HT-29 (cell line): ENCODE measurements at regions not wholly inside any gene's neighbourhood (a gene's known extent, or its start where the extent isn't known, plus 50 kb on each side); places are given as distances from the start of the nearest gene placed in this dataset.
"Not testable (repeated sequence)": the region's sequence is repeated elsewhere in the genome, so short reads cannot be mapped to it uniquely, and the experiment has no call there.

ENCODE experiments used
- DNase-seq: peaks from one replicate; pipeline ENCODE4 v3.0.0-alpha.2; 2015; ENCODE audit warnings: low spot score

DNA sequence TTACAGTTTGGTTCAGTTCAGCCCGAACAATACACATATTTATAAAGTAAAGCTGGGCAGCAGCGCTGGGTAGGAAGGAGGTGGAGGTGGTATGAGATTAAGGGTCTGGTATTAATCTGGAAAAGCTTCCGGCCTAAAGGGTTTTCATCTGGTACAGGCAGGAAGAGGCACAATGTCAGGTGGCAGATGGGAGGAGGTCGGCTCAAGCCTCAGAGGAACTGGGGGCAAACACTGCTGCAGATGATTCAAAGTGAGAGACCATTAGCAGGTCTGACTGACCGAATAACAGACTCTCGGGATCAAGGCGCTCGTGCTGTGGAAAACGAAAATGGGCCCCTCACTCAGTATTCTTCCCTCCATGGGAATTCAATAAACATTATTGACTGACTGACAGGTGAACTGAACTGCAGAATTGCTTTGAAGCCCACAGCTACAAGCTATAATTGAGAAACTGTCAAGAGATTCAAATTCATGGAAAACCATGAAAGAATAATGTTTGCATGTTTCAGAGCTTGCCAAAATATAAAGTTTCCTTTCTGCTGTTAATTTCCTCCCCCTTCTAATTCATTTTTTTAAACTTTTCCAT, 75.3 kb downstream of the TMEM167A start:
- no peak for DNase-seq

DNA sequence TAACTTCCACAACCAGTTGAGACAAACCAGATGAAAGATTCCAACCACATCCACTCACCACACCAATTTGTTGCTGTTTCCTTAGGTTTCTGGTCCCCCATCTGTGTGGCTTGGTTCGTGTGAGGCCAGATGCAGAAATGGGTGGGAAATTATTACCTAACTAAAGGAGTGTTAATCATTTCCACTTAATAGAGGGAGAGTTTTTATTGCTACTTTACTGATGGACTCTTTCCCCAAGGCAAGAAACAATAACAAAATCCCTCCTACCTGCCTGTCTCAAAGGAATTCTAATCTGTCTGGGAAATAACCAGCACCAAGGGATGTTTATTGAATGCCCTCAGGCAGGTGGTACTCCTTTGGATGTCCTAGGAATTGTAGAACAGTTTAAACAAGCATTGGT, 76.3 kb downstream of the TMEM167A start:
- DNase-seq: no peak

DNA sequence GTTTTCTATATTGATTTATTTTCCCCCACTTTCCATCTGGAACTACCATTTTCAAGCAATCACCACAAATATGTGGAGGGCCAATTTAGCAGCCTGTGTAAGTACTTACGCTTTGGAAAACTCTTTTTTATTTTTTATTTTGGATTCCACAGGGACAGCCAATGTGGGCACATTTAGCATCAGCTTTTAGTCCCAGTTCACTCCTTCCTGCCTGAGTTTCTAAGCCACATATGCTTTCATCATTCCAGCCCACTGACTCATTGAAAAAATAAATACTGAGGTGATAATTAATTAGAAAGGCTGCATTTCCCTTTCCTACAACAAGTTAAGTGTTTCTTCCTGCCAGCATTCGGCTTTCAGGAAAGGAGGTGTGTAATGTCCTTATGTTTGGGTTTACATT, 76.8 kb downstream of the TMEM167A start:
- DNase-seq: peak; percentile 5

DNA sequence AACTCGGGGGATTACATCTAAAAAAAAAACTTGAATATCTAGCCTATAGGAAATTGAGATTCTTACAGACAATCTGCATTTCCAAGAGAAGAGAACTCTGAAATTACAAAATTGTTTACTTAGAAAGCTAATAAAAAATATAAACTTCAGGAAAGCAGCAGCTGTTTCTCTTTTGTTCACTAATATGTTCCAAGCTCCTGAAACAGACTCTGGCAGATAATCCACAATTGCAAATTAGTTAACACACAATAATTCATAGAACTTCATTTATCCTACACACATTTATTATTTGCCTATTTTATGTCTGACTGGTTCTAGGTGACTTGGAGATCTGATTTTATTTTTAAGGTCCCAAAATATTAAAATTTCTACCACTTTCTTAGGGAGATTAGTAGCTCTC, 83.8 kb downstream of the TMEM167A start:
- no peak for DNase-seq

DNA sequence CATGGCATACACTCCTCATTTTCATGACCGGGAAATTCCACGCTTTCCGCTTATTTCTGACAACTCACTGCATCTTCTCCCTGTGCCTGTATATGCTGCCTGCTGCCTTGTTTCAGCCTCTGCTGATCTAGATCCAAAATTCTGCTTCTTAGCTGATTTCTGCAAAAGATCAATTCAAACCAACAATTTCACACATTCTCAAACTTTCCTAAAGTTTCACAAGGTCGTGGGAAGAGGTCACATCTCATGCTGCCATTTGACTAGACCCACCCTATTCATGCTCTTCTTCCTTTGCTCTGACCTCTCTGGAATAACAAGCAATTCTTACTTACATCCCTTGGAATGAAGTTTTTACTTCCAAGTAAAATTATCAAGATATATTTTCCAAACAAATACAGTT, 84.5 kb downstream of the TMEM167A start:
- no peak for DNase-seq

DNA sequence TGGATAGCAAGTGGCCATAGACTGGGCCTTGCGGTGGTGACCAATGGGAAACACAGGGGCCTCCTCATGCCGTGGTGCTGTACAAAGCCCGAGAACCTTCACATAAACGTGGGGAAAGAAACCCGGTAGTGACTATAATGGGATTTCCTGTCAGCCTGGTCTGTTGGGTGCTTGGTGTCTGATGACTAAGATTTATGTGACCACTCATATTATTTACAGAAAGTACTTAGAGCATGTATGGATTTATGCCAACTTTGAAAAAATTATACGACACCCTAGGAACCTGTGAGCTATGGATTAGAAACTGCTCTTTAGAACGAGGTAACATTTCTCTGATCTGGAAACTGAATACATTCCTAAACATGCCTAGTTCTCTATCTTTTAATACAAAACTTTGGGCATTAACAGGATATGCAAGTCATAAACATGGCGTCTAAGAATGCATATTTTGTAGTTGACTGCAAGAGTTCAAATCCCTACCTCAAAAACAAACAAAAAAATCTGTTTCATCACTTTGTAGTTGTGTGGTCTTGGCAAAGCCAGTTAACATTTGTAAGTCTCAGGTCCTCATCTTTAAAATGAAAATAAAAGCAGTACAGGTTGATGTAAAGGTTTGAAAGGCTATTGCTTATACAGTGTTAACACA, 85.4 kb downstream of the TMEM167A start:
- DNase-seq: peak; percentile 66

DNA sequence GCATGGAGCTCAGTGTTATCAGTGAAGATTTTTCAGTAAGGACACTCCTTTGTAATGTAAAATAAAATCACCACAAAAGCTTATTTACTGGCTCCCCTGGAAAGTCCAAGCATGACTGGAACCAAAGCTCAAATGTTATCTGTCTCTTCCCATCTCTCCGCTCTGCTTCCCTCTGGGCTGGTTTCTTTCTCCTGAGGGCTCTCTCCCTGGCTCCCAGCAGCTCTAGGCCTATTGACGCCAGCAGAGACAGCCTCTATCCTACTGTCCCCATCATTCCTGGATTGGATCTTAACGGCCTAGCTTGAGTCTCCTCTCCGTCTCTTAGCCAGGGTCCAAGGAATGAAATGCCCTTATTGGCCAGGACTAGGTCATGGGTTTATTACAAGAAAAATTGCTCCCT, 86.1 kb downstream of the TMEM167A start:
- DNase-seq: no peak

DNA sequence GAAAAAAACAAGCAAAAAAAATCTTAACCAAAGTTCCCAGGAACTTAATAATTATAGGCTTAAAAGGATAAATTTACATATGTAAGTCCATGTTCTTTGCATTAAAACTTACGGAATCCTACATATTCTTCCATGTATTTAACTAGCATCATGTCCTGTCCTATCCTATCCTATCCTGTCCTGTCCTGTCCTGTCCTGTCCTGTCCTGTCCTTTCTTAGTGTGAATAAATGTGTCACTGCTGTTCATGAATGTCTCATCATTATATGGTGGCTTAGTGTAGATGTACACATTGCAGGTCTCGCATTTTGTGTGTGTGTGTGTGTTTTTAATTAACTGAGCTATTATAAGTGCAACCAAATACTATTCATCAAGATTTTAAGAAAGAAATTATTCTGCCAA, 90.0 kb downstream of the TMEM167A start:
- DNase-seq: no peak

DNA sequence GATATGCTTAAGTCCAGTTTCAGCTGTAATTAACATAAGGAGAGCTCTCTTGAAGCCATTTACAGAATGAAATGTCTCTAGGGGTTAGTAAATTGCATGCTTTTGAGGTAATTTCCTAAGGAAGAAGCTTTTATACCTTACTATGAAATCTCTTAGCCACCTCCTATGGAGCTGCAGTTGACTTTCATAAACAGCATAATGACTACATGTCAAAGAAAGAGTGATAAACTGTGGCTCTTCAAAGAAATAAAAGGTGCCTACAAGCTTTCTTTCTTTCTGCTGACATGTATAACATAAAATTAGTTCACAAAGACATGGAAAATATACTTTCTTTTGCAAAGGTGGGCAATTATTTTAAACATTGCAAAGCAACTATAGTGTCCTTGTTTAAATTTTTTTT, 90.8 kb downstream of the TMEM167A start:
- DNase-seq: no peak

DNA sequence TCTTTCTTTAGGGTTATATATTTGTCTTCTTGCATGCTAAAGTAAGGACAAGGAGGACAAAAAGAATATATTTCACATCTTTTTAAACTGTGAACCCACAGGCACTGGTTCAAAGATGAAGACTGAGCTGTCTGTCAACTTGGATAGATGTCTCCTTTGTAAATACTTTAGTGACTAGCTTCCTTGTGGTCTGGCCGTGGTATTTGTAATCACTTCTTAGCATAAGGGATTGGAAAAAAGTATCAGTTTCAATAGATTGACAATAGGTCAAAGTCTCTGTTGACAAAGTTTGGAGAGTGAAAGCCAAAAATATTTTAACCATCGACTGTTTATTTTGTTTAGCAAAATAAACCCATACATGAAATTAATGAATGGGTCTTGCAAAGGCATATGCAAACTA, 91.4 kb downstream of the TMEM167A start:
- no peak for DNase-seq

DNA sequence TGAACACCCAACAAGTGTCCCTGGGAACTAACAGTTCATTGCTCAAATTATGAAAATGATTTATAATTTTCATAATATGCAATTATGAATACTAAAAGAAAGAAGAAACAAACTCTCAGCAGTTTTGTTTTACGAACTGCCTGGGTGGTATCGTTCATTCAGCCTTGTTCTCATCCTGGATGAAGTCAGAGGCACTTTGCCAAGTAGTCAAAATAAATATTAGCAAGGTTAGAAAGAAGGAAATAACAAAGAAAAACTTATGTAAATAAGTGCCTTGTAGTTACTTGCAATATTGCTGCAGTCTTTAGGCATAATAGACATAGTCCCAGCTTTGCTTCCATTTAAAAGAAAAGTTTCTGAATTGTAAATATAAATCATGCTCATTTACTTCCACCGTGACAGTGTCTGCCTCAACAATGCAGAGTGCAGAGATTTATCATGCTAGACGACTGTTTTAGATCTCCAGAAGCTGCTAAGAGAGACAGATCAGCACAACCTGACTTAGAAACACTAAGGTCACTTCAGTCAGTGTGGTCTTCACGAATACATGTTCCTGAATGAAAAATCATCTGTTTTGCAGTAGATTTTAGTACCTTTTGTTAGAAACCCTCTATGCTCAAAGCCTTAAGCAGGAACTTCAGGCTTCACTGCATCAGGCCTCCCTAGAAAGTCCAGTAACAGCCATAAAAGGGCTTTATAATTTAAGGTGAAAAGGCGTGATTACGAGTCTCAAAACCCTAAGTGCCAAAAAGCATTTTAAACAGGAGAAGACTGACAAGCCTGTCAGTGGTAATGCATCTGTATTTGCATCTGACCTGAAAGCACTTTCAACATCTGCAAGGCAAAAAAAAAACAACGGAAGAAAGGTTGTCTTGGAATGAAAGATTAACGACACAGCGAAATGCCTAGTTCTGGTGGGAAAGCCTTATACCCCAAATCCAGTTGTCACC, 92.1 kb downstream of the TMEM167A start:
- DNase-seq: peak; percentile 19

DNA sequence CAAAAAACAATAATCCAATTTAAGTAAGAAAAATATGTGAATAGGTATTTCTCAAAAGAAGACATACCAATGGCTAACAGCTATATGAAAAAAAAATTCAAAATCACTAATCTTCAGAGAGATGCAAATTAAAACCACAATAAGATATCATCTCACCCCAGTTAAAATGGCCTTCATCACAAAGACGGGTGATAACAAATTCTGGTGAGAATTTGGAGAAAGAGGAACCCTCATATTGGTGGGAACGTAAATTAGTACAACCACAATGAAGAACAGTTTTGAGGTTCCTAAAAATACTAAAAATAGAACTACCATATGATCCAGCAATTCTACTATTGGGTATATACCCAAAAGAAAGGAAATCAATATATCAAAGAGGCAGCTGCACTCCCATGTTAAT, 94.3 kb downstream of the TMEM167A start:
- DNase-seq: no peak

DNA sequence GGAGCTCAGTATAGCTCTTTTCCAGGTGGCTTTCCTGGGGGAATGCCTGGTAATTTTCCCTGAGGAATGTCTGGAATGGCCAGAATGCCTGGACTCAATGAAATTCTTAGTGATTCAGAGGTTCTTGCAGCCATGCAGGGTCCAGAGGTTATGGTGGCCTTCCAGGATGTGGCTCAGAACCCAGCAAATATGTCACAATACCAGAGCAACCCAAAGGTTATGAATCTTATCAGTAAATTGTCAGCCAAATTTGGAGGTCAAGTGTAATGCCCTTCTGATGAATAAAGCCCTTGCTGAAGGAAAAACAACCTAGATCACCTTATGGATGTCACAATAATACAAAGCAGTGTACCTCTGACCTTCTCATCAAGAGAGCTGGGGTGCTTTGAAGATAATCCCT, 100.3 kb downstream of the TMEM167A start:
- not testable (repeated sequence) for DNase-seq

DNA sequence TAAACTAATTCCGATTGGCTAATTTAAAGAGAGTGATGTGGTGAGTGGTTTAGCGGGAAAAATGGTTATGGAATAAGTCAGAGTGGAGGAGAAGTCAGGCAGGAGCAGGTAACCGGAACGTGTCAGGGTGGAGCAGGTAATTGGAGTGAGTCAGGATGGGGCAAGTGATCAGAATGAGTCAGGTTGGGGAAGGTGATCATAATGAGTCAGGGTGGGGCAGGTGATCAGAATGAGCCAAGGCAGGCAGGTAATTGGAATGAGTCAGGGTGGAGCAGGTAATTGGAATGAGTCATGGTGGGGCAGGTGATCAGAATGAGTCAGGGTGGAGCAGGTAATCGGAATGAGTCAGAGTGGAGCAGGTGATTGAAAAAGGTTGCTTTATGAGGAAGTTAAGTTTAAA, 101.4 kb downstream of the TMEM167A start:
- peak; percentile 63 for DNase-seq

DNA sequence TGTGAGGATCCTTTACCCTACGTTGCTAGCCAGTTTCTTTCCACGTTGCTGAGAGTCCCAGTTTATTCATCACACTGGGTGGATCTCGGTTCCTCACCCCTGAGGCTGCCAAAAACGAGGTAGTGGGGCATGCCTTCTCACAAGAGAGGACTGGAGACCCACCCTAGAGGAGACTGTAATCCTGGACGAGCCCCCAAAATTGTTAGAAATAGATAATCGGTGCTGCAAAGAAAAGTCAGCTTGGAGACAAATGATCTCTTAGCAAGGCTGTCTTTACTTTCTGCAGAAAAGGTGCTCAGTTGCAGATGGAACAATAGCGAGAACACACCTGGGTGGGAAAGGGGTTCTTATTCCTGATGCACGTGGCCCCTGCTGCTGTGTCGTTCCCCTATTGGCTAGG, 101.8 kb downstream of the TMEM167A start:
- no peak for DNase-seq

DNA sequence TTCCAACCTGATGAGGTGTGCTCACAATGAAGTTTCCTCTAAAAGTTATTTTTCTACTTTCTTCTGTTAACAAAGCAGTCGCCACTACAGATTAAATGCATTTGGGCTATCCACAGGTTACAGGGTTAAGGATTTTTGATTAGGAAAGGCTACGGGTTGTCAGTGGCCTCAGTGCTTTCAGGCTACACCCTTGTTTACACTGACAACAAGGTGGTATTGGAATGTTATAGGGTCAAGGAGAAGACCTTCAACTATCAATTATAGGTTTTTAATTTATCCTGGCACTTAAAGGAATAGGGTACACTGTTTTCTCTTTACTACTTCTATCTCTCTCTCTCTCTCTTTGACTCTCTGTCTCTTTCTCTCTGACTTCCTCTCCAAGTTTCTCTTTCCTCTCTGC, 102.8 kb downstream of the TMEM167A start:
- DNase-seq: not testable (repeated sequence)

DNA sequence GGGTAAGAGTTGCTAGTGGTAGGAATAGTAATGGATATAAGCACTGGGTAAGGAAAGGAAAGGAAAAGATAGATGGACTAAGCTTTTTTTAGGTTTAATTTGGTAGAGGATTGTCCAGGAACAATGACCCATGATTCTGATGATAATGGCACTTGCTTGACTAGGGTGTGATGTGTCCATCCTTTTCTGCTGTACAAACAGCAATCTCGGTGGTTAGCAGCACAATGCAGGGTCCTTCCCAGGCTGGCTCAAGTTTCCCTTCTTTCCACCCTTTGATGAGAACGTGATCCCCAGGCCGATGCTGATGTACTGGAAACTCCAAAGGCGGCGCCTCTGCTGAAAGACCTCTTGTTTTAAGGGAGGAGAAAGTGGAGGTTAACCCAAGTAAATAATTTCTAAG, 105.3 kb downstream of the TMEM167A start:
- DNase-seq: no peak

DNA sequence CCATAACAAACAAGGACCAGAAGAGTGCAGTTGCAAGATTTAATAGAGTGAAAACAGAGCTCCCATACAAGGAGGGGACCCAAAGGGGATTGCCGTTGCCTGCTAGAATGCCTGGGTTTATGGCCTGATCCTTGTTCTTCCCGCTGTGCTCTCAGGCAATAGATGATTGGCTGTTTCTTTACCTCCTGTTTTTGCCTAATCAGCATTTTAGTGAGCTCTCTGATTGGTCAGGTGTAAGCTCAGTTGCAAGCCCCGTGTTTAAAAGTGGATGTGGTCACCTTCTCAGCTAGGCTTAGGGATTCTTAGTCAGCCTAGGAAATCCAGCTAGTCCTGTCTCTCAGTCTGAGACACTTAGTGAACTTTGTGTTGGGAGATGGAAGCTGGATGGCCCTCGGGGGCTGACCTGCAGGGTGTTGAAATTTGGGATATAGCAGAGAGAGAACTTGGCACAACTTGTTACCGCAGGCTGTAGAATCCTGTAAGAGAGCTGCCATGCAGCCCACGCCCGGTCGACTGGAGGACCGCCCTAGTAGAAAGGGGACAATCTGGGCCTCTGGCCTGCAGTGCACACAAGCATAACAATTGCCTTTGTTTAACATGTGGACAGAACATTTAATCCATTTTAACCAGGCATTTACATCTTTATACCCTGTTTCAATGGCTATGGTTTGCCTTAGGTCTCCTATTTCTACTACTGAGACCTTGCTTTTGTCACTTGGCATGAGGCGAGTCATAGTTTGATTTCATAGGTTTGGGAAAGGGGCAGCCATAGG, 106.0 kb downstream of the TMEM167A start:
- not testable (repeated sequence) for DNase-seq

DNA sequence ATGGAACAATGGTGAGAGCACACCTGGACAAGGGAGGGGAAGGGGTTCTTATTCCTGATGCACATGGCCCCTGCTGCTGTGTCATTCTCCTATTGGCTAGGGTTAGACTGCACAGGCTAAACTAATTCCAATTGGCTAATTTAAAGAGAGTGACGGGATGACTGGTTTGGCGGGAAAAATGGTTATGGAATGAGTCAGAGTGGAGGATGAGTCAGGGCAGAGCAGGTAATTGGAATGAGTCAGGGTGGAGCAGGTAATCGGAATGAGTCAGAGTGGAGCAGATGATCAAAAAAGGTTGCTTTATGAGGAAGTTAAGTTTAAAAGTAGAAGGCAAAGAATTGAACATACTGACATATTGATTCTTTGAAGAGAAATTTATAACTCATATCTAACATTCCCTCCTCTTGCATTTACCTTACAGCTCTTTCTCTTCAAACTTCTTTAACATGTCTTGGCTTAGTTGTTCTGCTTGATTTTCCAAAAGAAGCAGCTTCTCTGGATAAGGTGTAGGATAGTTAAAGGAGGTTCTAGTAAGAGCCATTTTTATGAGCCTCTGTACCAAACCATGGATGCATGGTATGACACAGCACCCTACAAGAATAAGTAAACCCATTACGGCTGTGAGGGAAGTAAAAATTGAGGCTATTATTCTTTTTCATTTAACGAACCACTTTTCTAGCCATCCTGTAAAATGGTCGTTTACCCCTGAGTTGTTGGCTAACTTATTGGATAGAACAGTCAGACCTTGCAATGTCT, 107.8 kb downstream of the TMEM167A start:
- peak; percentile 79 for DNase-seq

DNA sequence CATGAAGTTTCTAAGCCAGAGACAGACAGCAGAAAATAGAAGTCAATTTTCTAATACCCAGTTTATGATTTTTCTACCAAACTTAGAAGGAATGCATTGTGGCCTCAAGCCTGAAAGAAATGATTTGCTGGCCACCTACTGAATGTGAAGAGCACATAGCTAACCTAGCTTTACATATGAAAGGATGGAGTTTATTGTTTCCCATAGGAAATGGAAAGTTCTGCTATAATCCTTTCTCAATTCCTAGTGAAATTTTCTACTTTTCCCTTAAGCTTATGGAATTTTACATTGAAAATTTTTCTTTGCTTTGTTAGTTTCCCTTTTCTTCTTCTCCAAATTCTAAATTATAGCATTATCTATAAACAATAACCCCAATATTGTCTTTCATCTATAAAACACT, 110.1 kb downstream of the TMEM167A start:
- no peak for DNase-seq

DNA sequence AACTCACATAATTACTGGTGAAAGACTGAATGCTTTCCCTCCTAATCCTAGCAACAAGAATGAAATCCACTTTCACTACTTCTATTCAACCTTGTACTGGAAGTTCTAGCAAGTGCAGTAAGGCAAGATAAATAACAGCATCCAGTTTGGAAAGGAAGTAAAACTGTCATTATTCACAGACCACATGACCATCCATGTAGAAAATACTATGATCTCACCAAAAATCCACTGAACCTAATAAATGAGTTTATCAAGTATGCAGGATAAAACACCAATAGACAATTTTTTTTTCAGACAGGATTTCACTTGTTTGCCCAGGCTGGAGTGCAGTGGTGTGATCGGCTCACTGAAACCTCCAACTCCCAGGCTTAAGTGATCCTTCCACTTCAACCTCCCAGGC, 117.7 kb downstream of the TMEM167A start:
- no peak for DNase-seq
